ENCODE measurements at regions not wholly inside any gene's neighbourhood (a gene's known extent, or its start where the extent isn't known, plus 50 kb on each side); places are given as distances from the start of the nearest gene placed in this dataset.

DNA sequence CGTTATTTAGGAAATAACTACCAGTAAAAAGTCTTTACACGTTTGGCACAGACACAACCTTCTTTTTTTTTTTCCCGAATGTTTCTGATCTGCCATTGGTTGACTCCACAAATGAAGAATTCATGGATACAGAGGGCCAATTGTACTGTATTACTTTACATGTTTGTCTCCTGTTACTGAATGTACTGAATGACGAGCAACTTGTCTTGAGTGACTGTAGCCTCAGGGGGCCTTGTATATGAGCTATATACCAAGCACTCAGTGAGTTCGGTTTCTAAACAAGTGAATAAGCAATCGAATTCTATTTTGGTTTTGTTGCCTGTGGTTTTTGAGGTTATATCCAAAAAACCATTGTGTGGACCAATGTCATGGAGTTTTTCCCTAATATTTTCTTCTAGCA lies 480.0 kb upstream of the SYT1 start:
- TF ChIP-seq, protein P1, sequence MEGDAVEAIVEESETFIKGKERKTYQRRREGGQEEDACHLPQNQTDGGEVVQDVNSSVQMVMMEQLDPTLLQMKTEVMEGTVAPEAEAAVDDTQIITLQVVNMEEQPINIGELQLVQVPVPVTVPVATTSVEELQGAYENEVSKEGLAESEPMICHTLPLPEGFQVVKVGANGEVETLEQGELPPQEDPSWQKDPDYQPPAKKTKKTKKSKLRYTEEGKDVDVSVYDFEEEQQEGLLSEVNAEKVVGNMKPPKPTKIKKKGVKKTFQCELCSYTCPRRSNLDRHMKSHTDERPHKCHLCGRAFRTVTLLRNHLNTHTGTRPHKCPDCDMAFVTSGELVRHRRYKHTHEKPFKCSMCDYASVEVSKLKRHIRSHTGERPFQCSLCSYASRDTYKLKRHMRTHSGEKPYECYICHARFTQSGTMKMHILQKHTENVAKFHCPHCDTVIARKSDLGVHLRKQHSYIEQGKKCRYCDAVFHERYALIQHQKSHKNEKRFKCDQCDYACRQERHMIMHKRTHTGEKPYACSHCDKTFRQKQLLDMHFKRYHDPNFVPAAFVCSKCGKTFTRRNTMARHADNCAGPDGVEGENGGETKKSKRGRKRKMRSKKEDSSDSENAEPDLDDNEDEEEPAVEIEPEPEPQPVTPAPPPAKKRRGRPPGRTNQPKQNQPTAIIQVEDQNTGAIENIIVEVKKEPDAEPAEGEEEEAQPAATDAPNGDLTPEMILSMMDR (IDR thresholded peaks at IDR 0.05), result no peak
- no peak for TF ChIP-seq POLR2A (IDR thresholded peaks at IDR 0.05)

Measured in prostate gland (tissue), 2 donors.